Neural crest cell (in vitro differentiated cells): ENCODE measurements at regions not wholly inside any gene's neighbourhood (a gene's known extent, or its start where the extent isn't known, plus 50 kb on each side); places are given as distances from the start of the nearest gene placed in this dataset.

Experiments used
- DNase-seq: peaks from one replicate; pipeline ENCODE4 v3.0.0; 2021; ENCODE audit warnings: low read depth, mixed read lengths, low spot score
- H3K27ac Mint-ChIP-seq: one replicate; pipeline ENCODE4 v1.8.0; 2021; ENCODE audit warnings: mild to moderate bottlenecking, mixed read lengths; ENCODE audit not compliant: unreplicated experiment
- H3K27me3 Mint-ChIP-seq: 2 replicates; pipeline ENCODE4 v1.8.0; 2021; ENCODE audit warnings: low read depth, mild to moderate bottlenecking, mixed read lengths
- H3K36me3 Mint-ChIP-seq: 2 replicates; pipeline ENCODE4 v1.8.0; 2021; ENCODE audit warnings: low read depth, mild to moderate bottlenecking, mixed read lengths
- H3K4me1 Mint-ChIP-seq: 2 replicates; pipeline ENCODE4 v1.8.0; 2021; ENCODE audit warnings: mixed read lengths
- H3K4me3 Mint-ChIP-seq: one replicate; pipeline ENCODE4 v1.8.0; 2021; ENCODE audit warnings: mild to moderate bottlenecking, mixed read lengths
- H3K9me3 Mint-ChIP-seq: 2 replicates; pipeline ENCODE4 v1.8.0; 2021; ENCODE audit warnings: mixed read lengths
- CTCF ChIP-seq: fragments of 200-600 bp; sonication (generic); conservative IDR thresholded peaks from 2 replicates; pipeline ENCODE4 v1.5.0; 2021; ENCODE audit warnings: antibody characterized with exemption, mild to moderate bottlenecking

- no peak for TF ChIP-seq CTCF
- peaks cover 18% of the 10 kb centered on the region for H3K4me1 Mint-ChIP-seq
- no peak for DNase-seq
- H3K27me3 Mint-ChIP-seq, result peaks cover 6% of the 10 kb centered on the region
- no peak overlapping the region for H3K4me3 Mint-ChIP-seq
- H3K27ac Mint-ChIP-seq, result no peak overlapping the region
- no peaks in the 10 kb centered on the region for H3K9me3 Mint-ChIP-seq
- H3K36me3 Mint-ChIP-seq, result no peaks in the 10 kb centered on the region
Measured at GRCh38 chr3:61449327-61450040, 111.9 kb upstream of the PTPRG start.

GRCh38 chr3:61450866-61451265 lies 110.5 kb upstream of the PTPRG start:
- peaks cover 24% of the 10 kb centered on the region for H3K4me1 Mint-ChIP-seq
- DNase-seq, result no peak
- no peak for TF ChIP-seq CTCF
- no peaks in the 10 kb centered on the region for H3K36me3 Mint-ChIP-seq
- no peak overlapping the region for H3K4me3 Mint-ChIP-seq
- H3K27me3 Mint-ChIP-seq, result peaks cover 6% of the 10 kb centered on the region
- H3K9me3 Mint-ChIP-seq, result no peaks in the 10 kb centered on the region
- no peak overlapping the region for H3K27ac Mint-ChIP-seq

GRCh38 chr3:61451841-61452240 lies 109.5 kb upstream of the PTPRG start:
- Mint-ChIP-seq H3K4me1 (peaks cover 24% of the 10 kb centered on the region), H3K36me3 (no peaks in the 10 kb centered on the region), H3K4me3 (no peak overlapping the region), H3K27ac (no peak overlapping the region), H3K9me3 (no peaks in the 10 kb centered on the region), H3K27me3 (peaks cover 6% of the 10 kb centered on the region)
- DNase-seq, result no peak
- TF ChIP-seq CTCF, result no peak

GRCh38 chr3:61452535-61453090 lies 108.8 kb upstream of the PTPRG start:
- no peaks in the 10 kb centered on the region for H3K9me3 Mint-ChIP-seq
- no peak for DNase-seq
- H3K4me1 Mint-ChIP-seq, result peaks cover 24% of the 10 kb centered on the region
- H3K27me3 Mint-ChIP-seq, result peaks cover 6% of the 10 kb centered on the region
- H3K27ac Mint-ChIP-seq, result no peak overlapping the region
- TF ChIP-seq CTCF, result no peak
- no peaks in the 10 kb centered on the region for H3K36me3 Mint-ChIP-seq
- no peak overlapping the region for H3K4me3 Mint-ChIP-seq

GRCh38 chr3:61454006-61454585 lies 107.3 kb upstream of the PTPRG start:
- peaks cover 10% of the 10 kb centered on the region for H3K27me3 Mint-ChIP-seq
- no peaks in the 10 kb centered on the region for H3K9me3 Mint-ChIP-seq
- H3K4me1 Mint-ChIP-seq, result peaks cover 24% of the 10 kb centered on the region
- no peak overlapping the region for H3K4me3 Mint-ChIP-seq
- no peak for TF ChIP-seq CTCF
- no peak for DNase-seq
- H3K27ac Mint-ChIP-seq, result no peak overlapping the region
- no peaks in the 10 kb centered on the region for H3K36me3 Mint-ChIP-seq
